ENCODE measurements at regions not wholly inside any gene's neighbourhood (a gene's known extent, or its start where the extent isn't known, plus 50 kb on each side); places are given as distances from the start of the nearest gene placed in this dataset.

- Mint-ChIP-seq H3K27me3 (no peaks in the 10 kb centered on the region), H3K4me3 (ENCODE audit: low read depth) (no peak overlapping the region), H3K36me3 (ENCODE audit: insufficient read depth) (no peaks in the 10 kb centered on the region), H3K27ac (no peak overlapping the region), H3K4me1 (ENCODE audit: low read depth) (no peaks in the 10 kb centered on the region), H3K9me3 (ENCODE audit: low read depth) (no peaks in the 10 kb centered on the region)
- no peak for DNase-seq (ENCODE audit: low spot score, unreplicated experiment)
- TF ChIP-seq CTCF (IDR thresholded peaks at IDR 0.05; ENCODE audit: unreplicated experiment), result no peak
Measured at GRCh38 chr2:183868153-183868552, 730.2 kb upstream of the ZNF804A start.

GRCh38 chr2:183868707-183869106, 729.6 kb upstream of the ZNF804A start:
- Mint-ChIP-seq H3K36me3 (ENCODE audit: insufficient read depth) (no peaks in the 10 kb centered on the region), H3K27ac (no peak overlapping the region), H3K27me3 (no peaks in the 10 kb centered on the region), H3K9me3 (ENCODE audit: low read depth) (no peaks in the 10 kb centered on the region), H3K4me1 (ENCODE audit: low read depth) (no peaks in the 10 kb centered on the region), H3K4me3 (ENCODE audit: low read depth) (no peak overlapping the region)
- DNase-seq (ENCODE audit: low spot score, unreplicated experiment), result no peak
- TF ChIP-seq CTCF (IDR thresholded peaks at IDR 0.05; ENCODE audit: unreplicated experiment), result no peak

GRCh38 chr2:183872131-183872530, 726.2 kb upstream of the ZNF804A start:
- Mint-ChIP-seq H3K9me3 (ENCODE audit: low read depth) (no peaks in the 10 kb centered on the region), H3K27ac (no peak overlapping the region), H3K36me3 (ENCODE audit: insufficient read depth) (no peaks in the 10 kb centered on the region), H3K4me1 (ENCODE audit: low read depth) (no peaks in the 10 kb centered on the region), H3K4me3 (ENCODE audit: low read depth) (no peak overlapping the region), H3K27me3 (no peaks in the 10 kb centered on the region)
- no peak for TF ChIP-seq CTCF (IDR thresholded peaks at IDR 0.05; ENCODE audit: unreplicated experiment)
- DNase-seq (ENCODE audit: low spot score, unreplicated experiment), result no peak

GRCh38 chr2:183881978-183882377, 716.4 kb upstream of the ZNF804A start:
- no peaks in the 10 kb centered on the region for H3K36me3 Mint-ChIP-seq (ENCODE audit: insufficient read depth)
- H3K27me3 Mint-ChIP-seq, result no peaks in the 10 kb centered on the region
- no peak for DNase-seq (ENCODE audit: low spot score, unreplicated experiment)
- H3K27ac Mint-ChIP-seq, result no peak overlapping the region
- H3K9me3 Mint-ChIP-seq (ENCODE audit: low read depth), result peaks cover 16% of the 10 kb centered on the region
- TF ChIP-seq CTCF (IDR thresholded peaks at IDR 0.05; ENCODE audit: unreplicated experiment), result no peak
- no peak overlapping the region for H3K4me3 Mint-ChIP-seq (ENCODE audit: low read depth)
- no peaks in the 10 kb centered on the region for H3K4me1 Mint-ChIP-seq (ENCODE audit: low read depth)

- H3K36me3 Mint-ChIP-seq (ENCODE audit: insufficient read depth), result no peaks in the 10 kb centered on the region
- no peak for DNase-seq (ENCODE audit: low spot score, unreplicated experiment)
- no peak overlapping the region for H3K27ac Mint-ChIP-seq
- peaks cover 6% of the 10 kb centered on the region for H3K9me3 Mint-ChIP-seq (ENCODE audit: low read depth)
- no peak overlapping the region for H3K4me3 Mint-ChIP-seq (ENCODE audit: low read depth)
- no peaks in the 10 kb centered on the region for H3K27me3 Mint-ChIP-seq
- H3K4me1 Mint-ChIP-seq (ENCODE audit: low read depth), result peaks cover 5% of the 10 kb centered on the region
- TF ChIP-seq CTCF (IDR thresholded peaks at IDR 0.05; ENCODE audit: unreplicated experiment), result no peak
Measured at GRCh38 chr2:183892315-183892941, 705.9 kb upstream of the ZNF804A start.

Measured in progenitor cell of endocrine pancreas (in vitro differentiated cells).